GM23248 (cell line): ENCODE measurements at regions not wholly inside any gene's neighbourhood (a gene's known extent, or its start where the extent isn't known, plus 50 kb on each side); places are given as distances from the start of the nearest gene placed in this dataset.

Source experiments
- EZH2 ChIP-seq: fragments of 200-600 bp; sonication (generic); IDR thresholded peaks from 2 replicates; pipeline ENCODE4 v1.6.1; 2018; ENCODE audit warnings: antibody characterized with exemption, mild to moderate bottlenecking; ENCODE audit not compliant: insufficient read depth, poor library complexity, severe bottlenecking
- EZH2phosphoT487 ChIP-seq: fragments of 200-600 bp; sonication (generic); IDR thresholded peaks from 2 replicates; pipeline ENCODE4 v1.6.1; 2018; ENCODE audit warnings: antibody characterized with exemption, moderate library complexity, mild to moderate bottlenecking, low read depth; ENCODE audit not compliant: insufficient read depth

GRCh38 chr4:1485280-1485679, 79.0 kb upstream of the NKX1-1 start:
- TF ChIP-seq EZH2 (no peak), EZH2phosphoT487 (no peak)
